C4-2B (cell line): ENCODE measurements at regions not wholly inside any gene's neighbourhood (a gene's known extent, or its start where the extent isn't known, plus 50 kb on each side); places are given as distances from the start of the nearest gene placed in this dataset.
A peak's percentile ranks its signal among the peaks of the same experiment; 100 is the strongest.

Experiments
- H3K27ac ChIP-seq: fragments of 450-650 bp; 2 replicates; pipeline ENCODE4 v1.5.1; 2017
- CTCF ChIP-seq: fragments of 450-650 bp; conservative IDR thresholded peaks from 2 replicates; pipeline ENCODE4 v1.5.1; 2017; ENCODE audit warnings: mild to moderate bottlenecking
- ZFX ChIP-seq: fragments of 450-650 bp; IDR thresholded peaks from 2 replicates; pipeline ENCODE4 v1.6.1; 2017

- no peak overlapping the region for H3K27ac ChIP-seq
- no peak for TF ChIP-seq CTCF
- no peak for TF ChIP-seq ZFX
Measured at GRCh38 chr6:22035690-22036089, 261.1 kb downstream of the PRL start.

GRCh38 chr6:22036275-22036674 is 260.6 kb downstream of the PRL start:
- TF ChIP-seq ZFX = no peak
- no peak for TF ChIP-seq CTCF

GRCh38 chr6:22036699-22037098 is 260.1 kb downstream of the PRL start:
- TF ChIP-seq CTCF (no peak), ZFX (no peak)
- no peak overlapping the region for H3K27ac ChIP-seq

More at GRCh38 chr6:22036275-22036674, 260.6 kb downstream of the PRL start:
- no peak overlapping the region for H3K27ac ChIP-seq

- H3K27ac ChIP-seq = no peak overlapping the region
- TF ChIP-seq CTCF (no peak), ZFX (no peak)
Measured at GRCh38 chr6:22041797-22042480, 254.9 kb downstream of the PRL start.

GRCh38 chr6:22042706-22043105 is 254.1 kb downstream of the PRL start:
- H3K27ac ChIP-seq = peak overlapping the region; percentile 69
- TF ChIP-seq ZFX (no peak), CTCF (no peak)

GRCh38 chr6:22043284-22043962 is 253.4 kb downstream of the PRL start:
- no peak for TF ChIP-seq ZFX
- no peak for TF ChIP-seq CTCF
- peak overlapping the region; percentile 69 for H3K27ac ChIP-seq

- H3K27ac ChIP-seq = no peak overlapping the region
- TF ChIP-seq CTCF (no peak), ZFX (no peak)
Measured at GRCh38 chr6:22045261-22045912, 251.4 kb downstream of the PRL start.
